GM12891 (cell line): ENCODE measurements at regions not wholly inside any gene's neighbourhood (a gene's known extent, or its start where the extent isn't known, plus 50 kb on each side); places are given as distances from the start of the nearest gene placed in this dataset.

Experiments
- POLR2A ChIP-seq: IDR thresholded peaks from 2 replicates; pipeline ENCODE4 v1.6.1; 2011; ENCODE audit warnings: low read depth, low read length, control low read depth
- POLR2AphosphoS5 ChIP-seq: IDR thresholded peaks from 2 replicates; pipeline ENCODE4 v1.6.1; 2011; ENCODE audit warnings: low read depth, low read length, control low read depth
- TAF1 ChIP-seq: IDR thresholded peaks from 2 replicates; pipeline ENCODE4 v1.6.1; 2011; ENCODE audit warnings: low read depth, low read length, control low read depth

DNA sequence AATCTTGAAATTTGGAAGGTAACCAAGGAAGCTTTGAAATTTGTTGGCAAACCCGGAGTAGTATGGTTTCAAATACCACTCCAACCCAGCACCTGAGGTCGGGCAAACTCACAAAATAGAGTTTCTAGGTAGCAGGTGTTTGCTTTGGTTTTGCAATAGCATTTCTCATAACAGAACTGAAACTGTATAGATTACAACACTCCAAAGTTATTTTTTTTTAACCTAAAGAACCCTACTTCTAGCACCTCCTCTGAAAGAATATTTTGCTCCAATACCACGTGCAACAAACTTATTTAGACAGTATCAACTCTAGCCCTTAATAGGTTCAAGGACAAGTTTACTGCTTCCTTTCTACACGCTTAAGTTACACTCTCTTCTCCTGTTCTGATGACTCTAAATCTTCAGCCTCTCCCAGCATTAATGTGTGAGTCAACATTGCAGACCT, 178.5 kb upstream of the FMN2 start:
- TF ChIP-seq TAF1 (no peak), POLR2AphosphoS5 (no peak), POLR2A (no peak)
